Prostate gland (tissue), 2 donors: ENCODE measurements at regions not wholly inside any gene's neighbourhood (a gene's known extent, or its start where the extent isn't known, plus 50 kb on each side); places are given as distances from the start of the nearest gene placed in this dataset.
"Not testable (repeated sequence)": the region's sequence is repeated elsewhere in the genome, so short reads cannot be mapped to it uniquely, and the experiment has no call there.

Experiments
- DNase-seq: peaks from one replicate; pipeline ENCODE4 v3.0.0-alpha.2; 2019; ENCODE audit warnings: low spot score
- H3K27ac ChIP-seq, 2 donors: fragments of 200-600 bp; sonication (generic); 2 replicates each; pipeline ENCODE4 v1.5.1; 2017 to 2019
- H3K27me3 ChIP-seq: fragments of 200-600 bp; sonication (generic); replicated peaks from 2 replicates; pipeline ENCODE4 v1.5.1; 2019; ENCODE audit not compliant: insufficient read depth
- H3K36me3 ChIP-seq, 2 donors: fragments of 200-600 bp; sonication (generic); 1 replicate in 1 of 2; 2 replicates in 1 of 2; pipeline versions ENCODE4 v1.5.1 to v1.8.1; 2017 to 2019
- H3K4me1 ChIP-seq: fragments of 200-600 bp; sonication (generic); replicated peaks from 2 replicates; pipeline ENCODE4 v1.5.1; 2019
- H3K4me3 ChIP-seq, 2 donors: fragments of 200-600 bp; sonication (generic); 2 replicates each; pipeline ENCODE4 v1.5.1; 2017 to 2019
- H3K9me3 ChIP-seq: fragments of 200-600 bp; sonication (generic); 2 replicates; pipeline ENCODE4 v1.5.1; 2017
- POLR2A ChIP-seq: fragments of 450-650 bp; IDR thresholded peaks from one replicate; pipeline ENCODE4 v1.6.1; 2016; ENCODE audit warnings: antibody characterized with exemption, mild to moderate bottlenecking
- POLR2AphosphoS5 ChIP-seq: sonication (generic); formaldehyde crosslinking; IDR thresholded peaks from one replicate; pipeline ENCODE4 v1.6.1; 2017; ENCODE audit warnings: antibody characterized with exemption
- WGBS: methylation state at CpG from one replicate; pipeline ENCODE4 v1.1.5; 2018; 5-methylcytosine and 5-hydroxymethylcytosine counted together
- intact Hi-C: fragments of 100-400 bp; cut with DNase I; formaldehyde crosslinking; loops from one replicate; pipeline ENCODE4 v1.14.2; 2022
- TF ChIP-seq, protein P1 (sequence below), 4 experiments: fragments of 200-600 bp in 2 of 4; fragments of 450-650 bp in 2 of 4; sonication (generic) in 2 of 4; IDR thresholded peaks; 1 replicate in 3 of 4; 2 replicates in 1 of 4; pipeline ENCODE4 v1.5.1; 2016 to 2019; ENCODE audit warnings: antibody characterized with exemption in 4 of 4, mild to moderate bottlenecking in 2 of 4, moderate library complexity in 2 of 4

DNA sequence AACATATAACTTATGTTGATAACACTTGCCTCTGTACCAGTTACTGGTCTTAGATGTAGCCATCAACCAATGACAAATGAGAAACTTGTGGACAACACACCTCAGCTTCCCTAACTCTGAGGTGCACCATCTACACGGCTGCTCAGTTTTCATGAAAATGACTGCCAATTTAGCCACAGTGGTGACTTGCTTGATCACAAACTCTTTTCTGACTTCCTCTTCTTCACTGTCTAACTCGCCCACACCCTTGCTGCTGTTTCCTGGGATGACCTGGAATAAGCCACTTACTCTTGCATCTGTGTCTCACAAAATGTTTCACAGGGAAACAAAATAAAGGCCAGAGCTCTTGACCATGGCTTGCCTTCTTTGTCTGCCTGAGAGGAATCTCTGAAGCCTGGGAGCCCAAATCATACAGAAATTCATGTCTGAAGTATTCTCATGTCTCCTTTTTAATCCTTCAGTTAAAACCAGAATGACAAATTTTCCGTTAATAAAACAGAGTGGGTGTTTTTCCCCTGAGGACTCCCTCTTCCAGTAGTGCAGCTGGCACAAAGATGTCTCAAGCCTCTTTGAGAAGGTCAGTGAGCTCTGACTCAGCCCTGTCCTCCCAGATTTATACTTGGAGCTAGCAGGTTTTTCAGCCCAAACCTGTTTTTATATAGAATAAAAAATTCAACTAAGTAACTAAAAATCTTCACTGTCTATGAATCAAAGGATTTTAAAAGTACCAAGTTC is 126.5 kb upstream of the PAM start:
- whole genome bisulfite sequencing: 76% methylated on average over 3 of the region's 3 CpGs
- Histone ChIP-seq H3K4me1 (no peaks in the 10 kb centered on the region), H3K27me3 (no peaks in the 10 kb centered on the region), H3K9me3 (no peaks in the 10 kb centered on the region), H3K36me3 (no peaks in the 10 kb centered on the region), H3K4me3 (no peak overlapping the region), H3K27ac (no peak overlapping the region)
- no peak for DNase-seq
- intact Hi-C loops: no loop called here
- TF ChIP-seq, protein P1, sequence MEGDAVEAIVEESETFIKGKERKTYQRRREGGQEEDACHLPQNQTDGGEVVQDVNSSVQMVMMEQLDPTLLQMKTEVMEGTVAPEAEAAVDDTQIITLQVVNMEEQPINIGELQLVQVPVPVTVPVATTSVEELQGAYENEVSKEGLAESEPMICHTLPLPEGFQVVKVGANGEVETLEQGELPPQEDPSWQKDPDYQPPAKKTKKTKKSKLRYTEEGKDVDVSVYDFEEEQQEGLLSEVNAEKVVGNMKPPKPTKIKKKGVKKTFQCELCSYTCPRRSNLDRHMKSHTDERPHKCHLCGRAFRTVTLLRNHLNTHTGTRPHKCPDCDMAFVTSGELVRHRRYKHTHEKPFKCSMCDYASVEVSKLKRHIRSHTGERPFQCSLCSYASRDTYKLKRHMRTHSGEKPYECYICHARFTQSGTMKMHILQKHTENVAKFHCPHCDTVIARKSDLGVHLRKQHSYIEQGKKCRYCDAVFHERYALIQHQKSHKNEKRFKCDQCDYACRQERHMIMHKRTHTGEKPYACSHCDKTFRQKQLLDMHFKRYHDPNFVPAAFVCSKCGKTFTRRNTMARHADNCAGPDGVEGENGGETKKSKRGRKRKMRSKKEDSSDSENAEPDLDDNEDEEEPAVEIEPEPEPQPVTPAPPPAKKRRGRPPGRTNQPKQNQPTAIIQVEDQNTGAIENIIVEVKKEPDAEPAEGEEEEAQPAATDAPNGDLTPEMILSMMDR (IDR thresholded peaks at IDR 0.05): no peak
- TF ChIP-seq POLR2A (no peak), POLR2AphosphoS5 (no peak)

DNA sequence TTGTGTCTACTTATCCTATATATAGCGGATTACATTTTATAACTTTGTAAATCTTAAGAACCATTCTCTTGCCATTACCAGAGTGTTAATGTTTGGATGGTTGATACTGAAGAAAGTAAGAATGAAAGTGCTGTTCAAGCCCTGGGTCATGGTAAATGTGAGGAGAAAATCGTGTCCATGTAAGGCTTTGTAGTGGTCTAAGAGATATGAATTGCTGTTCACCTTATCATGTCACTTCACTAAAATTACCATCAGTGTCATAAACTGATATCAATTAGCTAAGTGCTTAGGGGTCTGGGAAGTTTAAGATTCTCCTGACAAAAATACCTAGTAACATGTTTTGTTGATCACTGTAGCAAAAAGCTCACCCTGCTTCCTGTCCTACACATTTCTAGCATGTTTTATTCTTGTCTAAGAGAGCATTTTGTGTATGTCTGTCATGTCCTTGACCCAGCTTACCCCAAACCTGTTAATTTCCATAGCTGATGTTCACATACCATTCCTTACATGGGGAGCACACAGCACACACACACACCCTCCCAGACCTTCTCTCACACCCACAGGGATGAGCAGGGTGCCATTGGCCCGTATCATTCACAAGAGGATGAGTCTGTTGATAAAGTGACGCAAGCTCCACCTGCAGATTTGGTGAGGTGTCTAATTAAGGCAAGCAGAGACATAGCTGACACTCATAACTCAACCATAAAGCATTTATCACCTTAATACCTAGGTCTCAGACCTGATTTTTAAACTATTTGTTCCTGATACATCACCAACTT is 125.1 kb upstream of the PAM start:
- Histone ChIP-seq H3K27me3 (no peaks in the 10 kb centered on the region), H3K4me1 (no peaks in the 10 kb centered on the region), H3K36me3 (no peaks in the 10 kb centered on the region), H3K4me3 (no peak overlapping the region), H3K9me3 (no peaks in the 10 kb centered on the region), H3K27ac (no peak overlapping the region)
- DNase-seq: no peak
- 95% methylated on average over 4 of the region's 4 CpGs for WGBS
- no peak for TF ChIP-seq POLR2AphosphoS5
- TF ChIP-seq POLR2A: no peak
- TF ChIP-seq, protein P1 (IDR thresholded peaks at IDR 0.05): no peak
- intact Hi-C loops: no loop called here

DNA sequence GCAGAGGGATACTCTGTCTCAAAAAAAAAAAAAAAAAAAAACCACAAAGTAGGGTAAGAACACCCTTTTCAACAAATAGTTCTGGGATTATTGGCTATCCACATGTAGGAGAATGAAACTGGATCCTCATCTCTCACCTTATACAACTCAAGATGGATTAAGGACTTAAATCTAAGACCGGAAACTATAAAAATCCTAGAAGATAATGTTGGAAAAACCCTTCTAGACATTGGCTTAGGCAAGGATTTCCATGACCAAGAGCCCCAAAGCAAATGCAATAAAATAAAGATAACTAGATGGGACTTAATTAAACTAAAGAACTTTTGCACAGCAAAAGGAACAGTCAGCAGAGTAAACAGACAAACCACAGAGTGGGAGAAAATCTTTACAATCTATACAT is 119.7 kb upstream of the PAM start:
- DNase-seq, H3K9me3 ChIP-seq, H3K27me3 ChIP-seq, H3K4me3 ChIP-seq, intact Hi-C loops, H3K27ac ChIP-seq, H3K4me1 ChIP-seq, H3K36me3 ChIP-seq: not testable (repeated sequence)
- WGBS: 86% methylated on average over 1 of the region's 1 CpG

DNA sequence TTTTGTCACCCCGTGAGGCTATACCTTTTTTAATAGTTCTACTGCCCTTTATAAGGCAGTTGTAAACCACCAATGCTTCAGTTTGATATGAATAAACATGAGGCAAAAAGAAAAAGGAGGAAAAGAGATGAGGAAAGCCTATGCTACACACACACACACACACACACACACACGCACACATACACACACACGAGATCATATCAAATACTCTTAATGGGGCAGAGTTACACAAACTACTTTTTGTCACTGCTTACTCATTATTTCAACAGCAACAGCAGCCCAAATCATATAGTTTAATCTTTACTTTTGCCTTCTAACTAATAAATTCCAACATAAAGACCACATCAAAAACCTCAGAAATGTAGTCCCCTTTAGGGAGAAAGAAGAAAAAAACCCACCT is 116.8 kb upstream of the PAM start:
- Histone ChIP-seq H3K27me3 (no peaks in the 10 kb centered on the region), H3K36me3 (no peaks in the 10 kb centered on the region), H3K4me3 (no peak overlapping the region), H3K4me1 (no peaks in the 10 kb centered on the region), H3K27ac (no peak overlapping the region), H3K9me3 (no peaks in the 10 kb centered on the region)
- TF ChIP-seq POLR2AphosphoS5 (no peak), POLR2A (no peak)
- TF ChIP-seq, protein P1 (IDR thresholded peaks at IDR 0.05): no peak
- intact Hi-C loops: no loop called here
- DNase-seq: no peak
- WGBS: 49% methylated on average over 3 of the region's 3 CpGs

DNA sequence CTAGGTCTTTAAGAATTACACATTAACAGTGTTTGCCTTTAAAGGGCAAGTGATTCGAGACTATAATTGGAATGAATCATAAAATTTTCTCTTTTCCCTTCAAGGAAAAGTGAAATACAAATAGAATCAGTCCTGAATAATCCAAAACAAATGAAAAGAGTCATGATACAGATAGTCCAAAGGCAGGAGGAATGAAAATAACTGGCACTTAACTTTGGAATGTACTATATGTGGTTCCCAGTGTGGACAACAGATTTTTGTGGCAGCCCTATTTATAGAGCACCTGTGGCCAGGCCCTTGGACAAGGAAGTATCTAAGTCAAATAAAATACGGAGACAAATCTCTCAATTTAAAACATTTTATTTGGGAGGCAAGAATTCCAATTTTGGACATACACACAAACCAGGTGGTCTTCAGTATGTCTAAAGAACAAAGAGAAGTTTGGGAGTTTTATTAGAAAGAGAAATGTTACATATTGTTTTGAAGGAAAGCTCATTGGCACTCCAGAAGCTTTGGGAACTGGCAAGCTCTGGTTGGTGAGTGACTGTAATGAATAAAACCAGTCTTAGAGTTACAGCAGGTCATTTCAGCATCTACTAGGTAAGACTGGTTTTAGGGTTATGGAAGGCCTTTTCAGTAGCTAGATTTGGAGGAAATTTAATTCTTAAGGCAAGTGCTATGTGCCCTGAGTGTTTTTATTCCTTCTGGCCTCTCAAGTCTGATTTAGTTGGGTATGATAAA is 116.0 kb upstream of the PAM start:
- Histone ChIP-seq H3K9me3 (no peaks in the 10 kb centered on the region), H3K27me3 (no peaks in the 10 kb centered on the region), H3K4me1 (no peaks in the 10 kb centered on the region), H3K27ac (no peak overlapping the region), H3K4me3 (no peak overlapping the region), H3K36me3 (no peaks in the 10 kb centered on the region)
- DNase-seq: no peak
- no peak for TF ChIP-seq POLR2AphosphoS5
- TF ChIP-seq POLR2A: no peak
- TF ChIP-seq, protein P1 (IDR thresholded peaks at IDR 0.05): no peak
- intact Hi-C loops: no loop called here
- WGBS: 31% methylated on average over 2 of the region's 2 CpGs
